Psoas muscle (tissue), 7 donors: ENCODE measurements at regions not wholly inside any gene's neighbourhood (a gene's known extent, or its start where the extent isn't known, plus 50 kb on each side); places are given as distances from the start of the nearest gene placed in this dataset.

ENCODE experiments used
- ATAC-seq, 4 donors: fragments of 200-7000 bp; cut with Tn5 transposase; one replicate each; pipeline ENCODE4 v1.9.1; 2020; ENCODE audit warnings: moderate library complexity in 3 of 4, mild to moderate bottlenecking in 2 of 4
- DNase-seq, 2 donors: peaks; one replicate each; pipeline ENCODE4 v3.0.0-alpha.2; 2020
- H3K27ac ChIP-seq: fragments of 200-600 bp; one replicate; pipeline ENCODE4 v1.8.0; 2022
- H3K27me3 ChIP-seq, 3 donors: fragments of 200-600 bp in 1 of 3; one replicate each; pipeline versions ENCODE4 v1.6.1 to v1.8.0; 2013 to 2022; ENCODE audit warnings: low read length in 2 of 3, mild to moderate bottlenecking in 2 of 3, moderate library complexity in 1 of 3; ENCODE audit not compliant: insufficient read depth in 3 of 3
- H3K36me3 ChIP-seq, 2 donors: fragments of 200-600 bp in 1 of 2; one replicate each; pipeline versions ENCODE4 v1.6.1 to v1.8.0; 2013 to 2022; ENCODE audit warnings: low read depth in 1 of 2, mild to moderate bottlenecking in 1 of 2, moderate library complexity in 1 of 2; ENCODE audit not compliant: insufficient read depth in 1 of 2
- H3K4me1 ChIP-seq: fragments of 200-600 bp; one replicate; pipeline ENCODE4 v1.8.0; 2022
- H3K4me3 ChIP-seq: fragments of 200-600 bp; one replicate; pipeline ENCODE4 v1.8.0; 2022; ENCODE audit warnings: mild to moderate bottlenecking
- H3K9me3 ChIP-seq: fragments of 200-600 bp; one replicate; pipeline ENCODE4 v1.8.0; 2022
- WGBS, 3 donors: extraction: QIAGEN DNeasy Blood & Tissue Kit; methylation state at CpG; one replicate each; pipeline versions ENCODE4 v1.1.6 to v1.1.7; 2013; 5-methylcytosine and 5-hydroxymethylcytosine counted together
- intact Hi-C, 2 donors: fragments of 100-400 bp; cut with DNase I; formaldehyde crosslinking; loops; one replicate each; pipeline versions ENCODE4 v1.11.0 to v1.14.2; 2022
- TF ChIP-seq, protein P1 (sequence below): fragments of 200-600 bp; IDR thresholded peaks from one replicate; pipeline ENCODE4 v1.8.0; 2022; ENCODE audit warnings: antibody characterized with exemption
- donor health status: healthy with polysubstance abuse.
- donor health status: DM: no; HTN: no; CAD: no; lungs with moderate emphysema.
- donor health status: Bipolar disorder and iron deficiency.
- donor health status: healthy.
- donor health status: DM: yes; HTN: yes; CAD: no.
- donor health status: DM: no; HTN: no; CAD: no.
- donor health status: DM: yes; HTN: yes; CAD: no.

DNA sequence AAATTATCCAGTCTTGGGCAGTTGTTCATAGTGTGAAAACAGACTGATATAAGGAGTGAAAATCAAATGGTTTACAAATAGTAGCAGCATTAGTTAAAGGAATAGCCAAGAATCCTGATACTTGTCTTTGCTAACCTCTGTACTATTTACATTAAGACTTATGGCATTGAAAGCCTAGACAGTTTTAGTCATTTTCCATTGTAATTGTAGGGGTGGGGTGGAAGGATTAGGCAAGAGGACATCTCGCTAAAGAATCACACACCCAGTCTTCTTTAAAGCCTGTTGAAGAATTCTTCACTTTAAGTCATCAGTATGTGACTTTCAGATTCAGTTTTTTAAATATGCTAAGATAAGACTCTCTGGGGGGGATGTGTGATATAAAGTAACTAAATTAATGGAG is 207.5 kb upstream of the PHACTR1 start:
- TF ChIP-seq, protein P1, sequence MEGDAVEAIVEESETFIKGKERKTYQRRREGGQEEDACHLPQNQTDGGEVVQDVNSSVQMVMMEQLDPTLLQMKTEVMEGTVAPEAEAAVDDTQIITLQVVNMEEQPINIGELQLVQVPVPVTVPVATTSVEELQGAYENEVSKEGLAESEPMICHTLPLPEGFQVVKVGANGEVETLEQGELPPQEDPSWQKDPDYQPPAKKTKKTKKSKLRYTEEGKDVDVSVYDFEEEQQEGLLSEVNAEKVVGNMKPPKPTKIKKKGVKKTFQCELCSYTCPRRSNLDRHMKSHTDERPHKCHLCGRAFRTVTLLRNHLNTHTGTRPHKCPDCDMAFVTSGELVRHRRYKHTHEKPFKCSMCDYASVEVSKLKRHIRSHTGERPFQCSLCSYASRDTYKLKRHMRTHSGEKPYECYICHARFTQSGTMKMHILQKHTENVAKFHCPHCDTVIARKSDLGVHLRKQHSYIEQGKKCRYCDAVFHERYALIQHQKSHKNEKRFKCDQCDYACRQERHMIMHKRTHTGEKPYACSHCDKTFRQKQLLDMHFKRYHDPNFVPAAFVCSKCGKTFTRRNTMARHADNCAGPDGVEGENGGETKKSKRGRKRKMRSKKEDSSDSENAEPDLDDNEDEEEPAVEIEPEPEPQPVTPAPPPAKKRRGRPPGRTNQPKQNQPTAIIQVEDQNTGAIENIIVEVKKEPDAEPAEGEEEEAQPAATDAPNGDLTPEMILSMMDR, result no peak
- no peaks in the 10 kb centered on the region for H3K27me3 ChIP-seq
- no peak overlapping the region for H3K4me3 ChIP-seq
- H3K4me1 ChIP-seq, result no peaks in the 10 kb centered on the region
- H3K27ac ChIP-seq, result no peak overlapping the region
- no peak for ATAC-seq
- DNase-seq, result no peak
- WGBS, 3 donors, result 83 to 88% (median 87%) methylated on average over 1 of the region's 1 CpG
- H3K9me3 ChIP-seq, result no peaks in the 10 kb centered on the region
- intact Hi-C loops, result no loop called here
- no peaks in the 10 kb centered on the region for H3K36me3 ChIP-seq

GRCh38 chr6:12516070-12516469 is 200.5 kb upstream of the PHACTR1 start:
- H3K4me3 ChIP-seq, result no peak overlapping the region
- H3K4me1 ChIP-seq, result no peaks in the 10 kb centered on the region
- DNase-seq, result no peak
- no peak overlapping the region for H3K27ac ChIP-seq
- no peaks in the 10 kb centered on the region for H3K36me3 ChIP-seq
- TF ChIP-seq, protein P1, result no peak
- intact Hi-C loops, result no loop called here
- WGBS, 3 donors, result 31 to 63% (median 50%) methylated on average over 1 of the region's 1 CpG
- H3K9me3 ChIP-seq, result no peaks in the 10 kb centered on the region
- ATAC-seq, result no peak
- no peaks in the 10 kb centered on the region for H3K27me3 ChIP-seq

- DNase-seq (no peak), ATAC-seq (no peak)
- Histone ChIP-seq H3K4me1 (no peaks in the 10 kb centered on the region), H3K4me3 (no peak overlapping the region), H3K27me3 (no peaks in the 10 kb centered on the region), H3K36me3 (no peaks in the 10 kb centered on the region), H3K27ac (no peak overlapping the region), H3K9me3 (no peaks in the 10 kb centered on the region)
- TF ChIP-seq, protein P1, result no peak
- WGBS, 3 donors, result 88 to 97% (median 93%) methylated on average over 1 of the region's 1 CpG
- intact Hi-C loops, result no loop called here
Observed at GRCh38 chr6:12522347-12522746, 194.2 kb upstream of the PHACTR1 start.

DNA sequence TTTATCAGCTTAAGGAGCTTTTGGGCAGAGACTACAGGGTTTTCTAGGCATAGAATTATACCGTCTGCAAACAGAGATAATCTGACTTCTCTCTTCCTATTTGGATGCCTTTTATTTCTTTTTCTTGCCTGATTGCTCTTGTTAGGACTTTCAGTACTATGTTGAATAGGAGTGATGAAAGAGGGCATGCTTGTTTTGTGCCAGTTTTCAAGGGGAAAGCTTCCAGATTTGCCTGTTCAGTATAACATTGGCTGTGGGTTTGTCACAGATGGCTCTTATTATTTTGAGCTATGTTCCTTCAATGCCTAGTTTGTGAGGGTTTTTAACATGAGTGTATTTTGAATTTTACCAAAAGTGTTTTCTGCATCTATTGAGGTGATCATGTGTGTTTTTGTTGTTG is 192.8 kb upstream of the PHACTR1 start:
- Histone ChIP-seq H3K4me3 (no peak overlapping the region), H3K36me3 (no peaks in the 10 kb centered on the region), H3K27me3 (no peaks in the 10 kb centered on the region), H3K9me3 (no peaks in the 10 kb centered on the region), H3K27ac (no peak overlapping the region), H3K4me1 (no peaks in the 10 kb centered on the region)
- intact Hi-C loops, result no loop called here
- TF ChIP-seq, protein P1, result no peak
- ATAC-seq (no peak), DNase-seq (no peak)
- WGBS, 3 donors, result 86 to 100% (median 95%) methylated on average over 1 of the region's 1 CpG

DNA sequence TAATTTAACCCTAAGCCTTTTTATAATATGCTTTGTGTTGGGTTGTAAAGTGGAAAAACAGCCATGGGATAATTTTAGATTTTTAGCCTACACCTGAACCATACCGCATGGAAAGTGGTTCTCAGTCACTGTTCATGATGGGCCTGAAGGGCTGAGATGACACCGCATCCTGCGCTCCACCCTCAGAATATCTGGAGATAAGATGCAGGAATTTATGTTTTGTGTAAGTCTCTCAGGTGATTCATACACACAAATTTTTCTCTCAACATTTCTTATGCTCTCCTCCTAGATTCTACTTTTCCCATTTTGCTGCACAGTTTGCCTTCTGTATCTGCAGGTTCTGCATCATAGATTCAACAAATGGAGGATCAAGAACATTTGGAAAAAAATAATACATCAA is 191.3 kb upstream of the PHACTR1 start:
- DNase-seq (no peak), ATAC-seq (no peak)
- no peaks in the 10 kb centered on the region for H3K27me3 ChIP-seq
- 99 to 100% (median 100%) methylated on average over 3 of the region's 3 CpGs for WGBS, 3 donors
- H3K9me3 ChIP-seq, result no peaks in the 10 kb centered on the region
- no peaks in the 10 kb centered on the region for H3K36me3 ChIP-seq
- TF ChIP-seq, protein P1, result no peak
- no peak overlapping the region for H3K27ac ChIP-seq
- H3K4me1 ChIP-seq, result no peaks in the 10 kb centered on the region
- intact Hi-C loops, result no loop called here
- H3K4me3 ChIP-seq, result no peak overlapping the region
